GM19240 (cell line): ENCODE measurements at regions not wholly inside any gene's neighbourhood (a gene's known extent, or its start where the extent isn't known, plus 50 kb on each side); places are given as distances from the start of the nearest gene placed in this dataset.
"Not testable (repeated sequence)": the region's sequence is repeated elsewhere in the genome, so short reads cannot be mapped to it uniquely, and the experiment has no call there.

Experiments
- DNase-seq: peaks from one replicate; pipeline ENCODE4 v3.0.0; 2011; ENCODE audit warnings: low spot score; ENCODE audit not compliant: insufficient read length

DNA sequence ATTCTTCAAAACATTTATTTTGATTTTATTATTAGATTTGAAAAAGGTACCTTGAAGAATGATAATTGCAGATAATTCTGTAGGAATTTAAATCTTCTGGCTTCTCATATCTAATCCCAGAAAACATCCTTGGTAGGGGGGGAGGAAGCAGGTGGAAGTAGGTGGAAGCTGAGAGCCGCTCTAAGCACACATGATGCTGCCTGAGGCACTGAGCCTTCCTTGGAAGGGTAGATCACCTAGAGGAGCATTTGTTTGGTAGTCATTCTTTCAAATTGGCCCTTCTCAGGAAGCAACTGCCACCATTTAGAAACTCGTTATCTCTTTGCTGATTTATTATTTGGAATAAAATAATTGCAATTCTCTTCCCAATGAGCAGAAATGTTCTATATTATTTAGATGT is 623.3 kb downstream of the CD109 start:
- DNase-seq, result no peak

DNA sequence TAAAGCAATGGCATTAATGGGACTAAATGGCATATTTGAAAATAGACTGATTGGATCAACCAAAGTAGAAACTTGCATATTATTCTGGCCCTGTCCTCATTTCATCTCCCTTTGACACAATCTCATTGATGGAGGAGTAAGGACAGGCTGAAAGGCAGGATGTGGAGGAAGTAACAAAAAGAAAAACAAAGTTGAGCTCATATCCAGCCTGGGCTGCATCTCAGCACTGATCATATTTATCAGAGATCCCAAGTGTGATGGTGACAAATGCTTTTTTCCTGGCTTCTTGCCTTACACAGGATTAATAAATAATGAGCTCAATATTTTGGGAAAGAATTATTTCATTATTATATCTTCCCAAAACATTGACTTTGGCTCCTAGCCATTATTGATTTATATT is 622.7 kb downstream of the CD109 start:
- DNase-seq, result no peak

DNA sequence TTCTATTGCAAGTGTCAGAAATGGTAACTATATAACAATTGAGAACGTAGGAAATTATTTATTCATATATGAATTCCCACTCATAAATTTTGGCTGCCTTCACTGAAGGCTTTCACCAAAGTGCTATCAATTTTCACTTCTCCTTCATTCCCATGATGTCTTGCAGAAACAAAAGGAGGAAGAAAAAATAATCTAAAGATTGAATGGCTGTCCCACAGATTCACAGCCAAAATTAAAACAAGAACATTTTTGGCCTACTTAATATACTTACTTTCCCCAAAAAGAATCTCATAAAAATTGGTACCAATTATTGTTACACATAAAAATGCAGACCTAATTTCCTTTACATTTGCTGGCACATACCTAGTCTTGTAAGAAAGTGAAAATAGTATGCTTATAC is 616.1 kb downstream of the CD109 start:
- no peak for DNase-seq

DNA sequence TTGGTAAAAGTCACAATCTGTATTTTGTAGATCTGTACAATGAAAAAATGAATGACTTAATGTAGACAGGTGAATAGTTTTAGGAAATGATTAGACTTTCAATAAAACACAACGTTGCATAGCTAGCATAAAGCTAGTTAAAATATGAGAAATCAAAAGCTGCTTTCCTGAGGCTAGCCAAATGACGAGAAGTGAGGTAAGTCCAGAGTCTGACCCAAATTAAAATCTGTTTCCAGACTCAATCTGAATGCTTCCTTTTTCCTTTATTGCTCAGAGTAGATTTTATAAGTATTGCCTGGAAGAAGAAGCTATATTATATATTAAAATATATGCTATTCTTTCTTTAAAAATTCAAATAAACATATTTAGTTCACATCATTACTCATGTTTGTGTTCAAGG is 615.4 kb downstream of the CD109 start:
- DNase-seq, result no peak

DNA sequence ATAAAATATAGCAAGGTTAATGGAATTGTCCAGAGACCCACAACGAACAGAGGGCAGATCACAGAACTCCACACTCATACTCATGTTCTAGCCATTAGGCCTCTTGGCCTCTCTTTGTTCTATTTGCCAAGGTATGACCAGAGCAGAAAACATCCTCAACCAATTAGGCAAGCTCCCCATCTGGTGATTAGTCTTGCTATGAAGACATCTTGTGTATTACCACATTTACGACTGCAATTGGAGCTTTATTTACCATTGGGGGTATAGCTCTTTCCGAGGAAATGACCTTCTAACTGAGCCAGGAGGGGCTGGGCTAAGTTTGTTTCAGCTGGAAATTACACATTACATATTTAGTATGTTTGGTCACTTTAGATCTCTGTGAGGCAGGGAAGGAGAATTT is 593.9 kb downstream of the CD109 start:
- DNase-seq, result no peak

DNA sequence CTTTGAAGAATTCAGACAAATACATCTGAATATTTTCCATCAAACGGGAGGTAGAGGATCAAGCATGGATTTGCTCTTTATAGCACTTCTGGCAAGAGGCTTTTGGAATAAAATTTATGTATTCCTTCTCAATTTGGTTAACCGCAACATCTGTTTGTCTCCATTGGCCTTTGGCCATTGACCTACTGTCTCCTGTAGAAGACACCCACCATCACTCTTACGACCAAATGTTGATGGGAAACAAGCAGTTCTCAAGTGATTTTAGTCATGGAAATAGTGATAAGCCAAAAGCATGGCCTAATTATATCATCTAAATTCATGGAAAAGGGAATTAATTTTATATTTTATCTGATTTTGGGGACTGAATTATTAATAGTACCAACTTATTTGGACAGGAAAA is 591.9 kb downstream of the CD109 start:
- DNase-seq, result no peak

DNA sequence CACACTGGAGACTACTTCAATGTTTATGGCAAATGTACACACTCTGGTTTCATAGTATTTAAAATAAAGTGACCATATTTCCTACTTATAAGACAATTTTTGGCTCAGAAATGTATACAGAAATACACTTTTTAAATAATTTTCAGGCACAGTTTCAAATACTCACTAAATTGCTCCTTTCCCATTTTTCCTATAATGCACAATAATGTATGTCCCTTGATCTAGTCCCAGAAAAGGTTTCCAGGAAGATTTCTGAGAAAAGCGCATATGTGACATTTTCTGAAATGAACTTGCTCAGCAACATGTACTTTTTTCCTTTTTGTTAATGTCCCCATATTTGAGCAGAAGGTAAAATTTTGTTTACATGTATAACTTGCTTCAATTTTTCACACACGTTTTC is 591.4 kb downstream of the CD109 start:
- DNase-seq, result no peak

DNA sequence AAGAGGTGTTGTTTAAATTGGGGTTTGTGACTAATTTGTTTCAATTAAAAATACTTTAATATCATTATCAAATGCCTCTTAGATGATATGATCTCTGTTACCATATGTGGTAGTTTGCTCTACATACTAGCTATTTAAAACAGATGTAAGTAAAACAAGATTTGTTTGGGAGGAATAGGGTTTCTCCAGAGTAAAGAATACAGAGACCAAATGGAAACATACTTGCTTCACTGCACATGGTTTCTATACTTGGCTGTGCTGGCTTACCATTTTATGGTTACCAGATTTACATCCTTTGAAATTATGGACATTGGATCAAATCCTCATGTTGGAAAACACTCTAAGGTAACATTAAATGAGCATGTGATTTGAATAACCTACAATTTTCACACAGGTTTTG is 588.3 kb downstream of the CD109 start:
- no peak for DNase-seq

DNA sequence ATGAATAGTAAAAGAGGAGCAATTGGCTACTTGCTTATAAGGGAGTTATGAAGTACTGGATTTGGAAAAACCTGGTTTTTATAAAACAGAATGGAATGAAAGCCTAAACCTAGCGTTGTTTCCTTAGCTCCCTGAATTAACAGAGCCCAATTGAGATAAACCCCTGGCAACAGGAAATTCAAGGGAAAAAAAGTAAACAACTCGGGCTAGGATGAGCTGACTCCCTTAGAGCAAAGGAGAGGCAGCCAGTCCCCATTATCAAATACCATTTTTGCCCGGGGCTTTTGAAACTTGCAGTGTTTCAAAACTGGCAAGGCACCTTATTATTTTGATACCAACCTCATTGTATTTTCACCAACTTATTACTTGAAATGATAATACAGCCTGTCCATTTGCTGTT is 587.5 kb downstream of the CD109 start:
- DNase-seq, result no peak

DNA sequence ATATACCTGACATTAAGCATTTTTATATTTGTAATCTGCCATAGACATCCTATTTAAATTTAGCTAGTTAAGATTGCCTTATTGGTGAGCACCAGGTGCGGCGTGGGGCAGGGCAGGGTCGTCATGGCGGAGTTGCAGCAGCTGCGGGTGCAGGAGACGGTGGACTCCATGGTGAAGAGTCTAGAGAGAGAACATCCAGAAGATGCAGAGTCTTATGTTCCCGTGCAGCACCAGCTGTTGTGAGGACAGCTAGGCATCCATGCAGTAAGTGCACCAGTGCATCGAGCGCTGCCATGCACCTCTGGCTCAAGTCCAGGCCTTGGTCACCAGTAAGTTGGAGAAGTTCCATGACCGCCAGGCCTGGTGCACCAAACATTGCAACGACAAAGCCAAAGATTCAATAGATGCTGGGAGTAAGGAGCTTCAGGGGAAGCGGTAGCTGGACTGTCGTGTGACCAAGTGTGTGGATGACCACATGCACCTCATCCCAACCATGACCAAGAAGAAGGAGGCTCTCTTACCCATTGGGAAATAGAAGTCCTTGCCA is 586.2 kb downstream of the CD109 start:
- DNase-seq, result no peak

DNA sequence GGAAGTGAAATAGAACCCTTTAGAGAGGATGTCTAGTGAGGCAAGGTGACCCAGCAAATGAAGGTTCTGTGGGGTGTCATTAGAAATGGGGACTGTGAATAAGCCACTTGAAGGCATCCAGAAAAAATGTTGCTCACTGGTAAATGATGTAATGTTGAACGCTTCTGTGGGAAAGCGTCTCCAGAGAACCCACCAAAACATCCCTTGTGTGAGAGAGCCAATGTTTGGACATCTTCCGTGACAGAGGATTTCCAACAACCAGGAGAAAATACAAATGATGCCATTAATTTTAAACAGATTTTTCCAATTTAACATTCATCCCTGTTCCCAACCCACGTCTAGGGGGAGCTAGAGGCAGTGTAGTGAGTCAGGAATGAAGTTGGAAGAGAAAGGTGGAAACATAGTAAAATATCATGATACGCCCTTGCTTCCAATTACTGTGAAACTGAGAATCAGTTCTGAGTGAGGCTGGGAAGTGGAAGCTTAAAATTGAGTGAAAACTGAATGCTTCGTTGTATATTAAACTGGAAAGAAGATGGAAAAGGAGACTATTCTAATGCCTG is 584.2 kb downstream of the CD109 start:
- DNase-seq, result no peak

DNA sequence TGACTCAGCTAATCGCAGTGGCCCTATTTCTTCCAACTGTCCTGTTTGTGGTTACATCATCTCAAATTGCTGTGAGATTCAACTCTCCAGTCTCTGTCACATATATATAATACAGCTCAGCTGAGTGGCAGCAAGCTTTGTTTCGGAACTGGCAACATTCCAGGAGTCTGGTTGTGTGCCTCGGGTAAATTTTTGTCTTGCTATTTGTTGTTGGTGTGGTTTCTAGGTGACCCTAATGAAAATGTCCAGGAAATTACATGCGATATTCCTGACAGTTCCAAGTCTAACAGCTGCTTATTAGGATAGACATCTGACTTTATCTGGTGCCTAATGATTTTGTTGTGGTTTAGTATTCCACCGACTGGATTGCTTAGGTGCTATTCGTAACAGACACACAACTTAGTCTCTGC is 581.8 kb downstream of the CD109 start:
- no peak for DNase-seq

DNA sequence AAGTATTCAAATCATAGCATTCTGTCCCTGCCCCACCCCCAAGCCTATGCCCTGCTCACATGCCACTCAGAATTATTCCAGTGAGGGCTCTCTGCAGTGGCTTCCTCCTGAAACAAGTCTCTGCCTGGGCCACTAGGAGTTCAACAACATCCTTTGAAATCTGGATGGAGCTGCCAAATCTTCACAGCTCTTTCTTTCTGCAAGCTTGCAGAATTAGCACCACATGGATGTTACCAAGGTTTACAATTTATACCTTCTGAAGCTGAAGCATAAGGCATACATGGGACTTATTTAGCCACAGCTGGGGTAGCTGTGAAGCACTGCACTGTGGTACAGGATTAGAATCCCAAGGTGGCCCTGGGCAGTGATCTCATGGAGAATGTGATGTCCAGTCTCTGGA is 577.5 kb downstream of the CD109 start:
- DNase-seq, result no peak

DNA sequence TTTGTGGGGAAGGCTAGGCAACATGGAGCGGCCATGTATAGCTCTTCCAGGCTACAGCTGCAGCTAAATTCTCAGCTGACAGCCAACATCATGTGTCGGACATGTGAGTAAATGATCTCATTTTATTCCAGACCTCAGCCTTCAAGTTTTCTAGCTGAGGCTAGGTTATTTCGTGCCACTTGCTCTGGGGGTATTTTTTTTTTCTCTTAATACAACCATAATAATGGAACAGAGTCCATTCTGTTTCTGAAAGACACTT is 573.5 kb downstream of the CD109 start:
- no peak for DNase-seq

DNA sequence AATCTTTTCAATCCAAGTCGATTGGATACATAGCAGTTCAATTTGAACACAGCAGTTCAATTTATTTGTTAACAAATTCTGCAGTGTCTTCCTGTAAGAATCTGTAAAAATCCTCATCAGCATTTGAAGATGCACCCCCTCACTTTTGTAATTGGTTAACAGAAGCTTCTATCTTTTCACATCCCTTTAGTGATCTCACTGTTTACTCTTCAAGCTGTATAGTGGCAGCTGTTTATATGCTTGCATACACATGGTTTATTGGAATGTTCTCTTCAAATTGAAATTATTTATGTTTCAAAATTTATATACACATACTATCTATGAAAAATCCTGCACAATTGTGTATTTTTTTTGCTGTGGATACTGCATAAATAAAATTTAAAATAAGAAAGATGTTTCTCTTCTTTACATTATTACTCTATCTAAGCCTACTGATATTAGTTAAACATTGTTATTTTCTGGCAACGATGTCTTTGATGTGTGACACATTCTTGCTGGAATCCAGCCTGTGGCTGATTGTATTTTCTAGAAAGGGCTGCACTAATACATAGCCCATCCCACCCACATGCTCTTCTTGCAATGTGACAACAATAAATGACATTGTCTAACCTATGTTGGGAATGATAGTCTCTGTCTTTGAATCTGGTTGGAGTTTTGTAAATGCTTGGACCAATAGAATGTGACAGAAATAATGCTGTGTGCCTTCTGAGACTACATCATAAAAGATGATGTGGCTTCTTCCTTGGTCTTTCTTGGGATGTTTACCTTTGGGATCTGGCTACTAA is 573.0 kb downstream of the CD109 start:
- DNase-seq, result no peak

DNA sequence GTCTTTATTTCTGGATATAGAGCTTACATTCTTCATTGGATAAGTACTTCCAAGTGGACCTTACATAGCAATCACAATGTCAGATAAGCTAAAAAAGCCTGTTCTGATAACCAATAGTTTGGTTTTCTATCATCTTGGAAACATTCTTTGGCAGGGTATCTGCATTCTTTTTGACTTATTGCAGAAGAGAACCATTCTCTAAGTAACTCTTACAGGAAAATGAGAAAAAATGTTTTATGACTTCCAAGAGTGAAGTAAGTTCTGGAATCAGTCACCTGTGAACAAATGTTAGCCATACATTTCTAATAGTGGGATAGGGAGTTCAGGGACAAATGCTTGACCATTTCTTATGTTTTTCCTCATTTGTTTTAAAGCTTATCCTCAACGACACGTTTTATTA is 564.0 kb downstream of the CD109 start:
- DNase-seq, result no peak

DNA sequence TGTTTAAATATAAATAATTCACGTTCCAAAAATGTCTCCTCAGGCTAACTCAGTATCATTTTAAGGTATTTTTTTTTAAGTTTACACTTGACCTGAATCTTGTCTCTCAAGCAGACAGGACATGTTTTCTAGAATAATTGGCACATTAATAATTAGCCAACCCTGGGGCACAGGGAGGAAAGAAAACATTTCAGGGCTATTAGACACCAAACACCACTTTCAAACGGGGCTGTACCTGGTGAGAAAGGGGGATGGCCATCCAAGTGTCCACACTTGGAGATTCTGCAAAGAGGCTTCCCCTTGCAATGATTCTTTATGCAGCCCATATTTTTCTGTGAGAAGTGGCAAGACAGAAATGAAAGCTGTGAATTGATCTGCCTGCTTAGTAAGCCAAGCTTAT is 560.8 kb downstream of the CD109 start:
- no peak for DNase-seq

DNA sequence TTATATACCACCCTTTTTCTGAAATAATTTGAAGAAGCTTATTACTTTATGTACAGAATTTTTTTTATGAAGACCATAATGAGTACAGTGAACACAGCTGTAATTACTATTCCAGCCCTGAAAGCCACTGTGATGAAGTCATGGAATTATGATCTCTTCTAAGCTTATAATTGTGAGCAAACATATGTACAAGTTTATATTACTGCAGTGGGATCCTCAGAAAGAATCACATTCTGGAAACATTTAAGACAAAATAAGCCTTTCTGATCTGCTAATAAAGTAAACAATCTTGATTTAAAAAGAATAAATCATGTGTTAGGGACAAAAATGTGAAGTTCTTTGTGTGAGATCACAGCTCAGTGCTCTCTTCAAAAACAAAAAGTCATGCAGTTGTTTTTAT is 560.4 kb downstream of the CD109 start:
- no peak for DNase-seq

DNA sequence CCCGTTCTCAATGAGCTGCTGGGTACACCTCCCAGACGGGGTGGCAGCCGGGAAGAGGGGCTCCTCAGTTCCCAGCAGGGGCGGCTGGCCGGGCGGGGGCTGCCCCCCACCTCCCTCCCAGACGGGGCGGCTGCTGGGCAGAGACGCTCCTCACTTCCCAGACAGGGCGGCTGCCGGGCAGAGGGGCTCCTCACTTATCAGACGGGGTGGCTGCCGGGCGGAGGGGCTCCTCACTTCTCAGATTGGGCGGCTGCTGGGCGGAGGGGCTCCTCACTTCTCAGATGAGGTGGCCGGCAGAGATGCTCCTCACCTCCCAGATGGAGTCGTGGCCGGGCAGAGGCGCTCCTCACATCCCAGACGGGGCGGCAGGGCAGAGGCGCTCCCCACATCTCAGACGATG is 559.0 kb downstream of the CD109 start:
- DNase-seq, result not testable (repeated sequence)

DNA sequence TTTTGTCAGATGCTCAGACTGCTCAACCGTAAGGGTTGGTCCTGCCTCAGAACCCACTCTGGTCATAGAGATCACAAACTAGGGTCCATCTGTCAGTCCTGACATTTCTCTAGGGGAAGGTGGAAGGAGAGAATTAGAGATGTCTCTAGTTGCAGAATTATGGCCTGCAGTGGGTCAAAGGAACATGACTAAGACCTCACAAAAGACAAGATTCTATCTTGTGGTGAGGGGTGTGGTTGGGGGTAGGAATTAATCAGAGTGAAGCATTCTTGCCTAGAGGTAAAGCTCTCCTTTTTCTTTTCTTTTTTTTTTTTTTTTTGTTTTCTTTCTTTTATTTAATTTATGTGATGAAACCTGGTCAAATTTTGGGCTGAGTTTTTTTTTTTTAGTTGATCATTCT is 558.1 kb downstream of the CD109 start:
- DNase-seq, result not testable (repeated sequence)

DNA sequence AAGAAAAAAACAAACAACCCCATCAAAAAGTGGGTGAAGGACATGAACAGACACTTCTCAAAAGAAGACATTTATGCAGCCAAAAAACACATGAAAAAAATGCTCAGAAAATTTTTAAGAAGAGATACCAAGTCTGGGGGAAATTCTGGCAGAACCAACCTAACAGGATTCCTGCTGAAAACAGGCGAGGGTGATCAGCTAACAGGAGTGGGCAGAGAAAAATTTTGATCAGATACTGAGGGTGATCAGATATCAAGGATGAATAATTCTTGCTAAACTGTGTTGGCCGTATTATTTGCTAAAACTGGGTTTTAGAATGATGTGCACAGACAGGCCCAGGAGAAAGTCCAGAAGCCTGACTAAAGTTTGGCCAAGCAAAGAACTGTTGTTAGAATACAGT is 557.3 kb downstream of the CD109 start:
- no peak for DNase-seq

DNA sequence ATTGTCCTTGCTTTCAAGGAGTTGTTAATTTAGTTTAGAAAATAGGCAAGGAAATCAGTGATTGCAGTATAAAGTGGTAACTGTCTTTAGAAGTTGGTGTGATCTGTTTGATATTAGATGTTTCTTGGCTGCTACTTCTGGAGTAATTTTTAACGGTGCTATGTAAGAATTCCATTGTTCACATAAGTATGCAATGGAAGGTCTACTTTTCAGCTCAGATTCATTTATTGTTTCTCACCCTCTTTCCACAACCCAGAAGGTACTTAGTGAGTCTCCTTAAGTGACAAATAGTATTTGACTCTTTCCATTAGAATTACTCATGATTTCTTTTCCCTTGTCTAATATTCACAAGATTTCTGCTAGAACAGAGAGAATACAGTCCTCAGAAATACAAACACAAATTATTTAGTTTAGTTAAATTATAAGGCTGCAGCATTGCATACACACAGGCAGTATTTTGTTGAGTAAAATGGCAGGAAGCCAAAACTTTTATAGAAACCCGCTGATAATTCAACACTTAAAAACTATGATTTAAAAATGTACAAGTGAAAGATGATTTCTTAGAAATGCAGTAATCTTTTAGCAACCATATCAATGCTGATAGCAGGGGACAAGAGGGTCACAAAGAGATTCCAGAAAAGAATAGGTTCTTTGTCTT is 554.3 kb downstream of the CD109 start:
- DNase-seq, result no peak

DNA sequence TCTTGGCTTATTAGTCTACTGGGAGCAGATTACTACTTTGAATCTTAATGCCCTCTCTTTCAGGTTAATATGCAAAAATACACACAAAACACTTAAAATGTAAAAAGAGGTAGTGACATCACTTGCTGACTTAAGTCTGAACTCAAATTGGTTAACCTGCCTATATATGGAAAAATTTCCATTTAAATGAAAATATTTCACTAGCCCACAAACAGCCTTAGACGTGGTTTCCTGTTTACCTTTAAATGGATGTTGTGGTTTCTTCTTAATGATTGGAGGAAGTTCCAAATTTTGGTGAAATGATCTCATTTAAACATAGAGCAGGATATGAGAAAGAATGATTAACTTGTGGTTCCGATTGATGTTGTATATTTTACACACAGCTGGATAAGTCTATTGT is 553.7 kb downstream of the CD109 start:
- DNase-seq, result no peak
